MM.1S (cell line): ENCODE measurements at regions not wholly inside any gene's neighbourhood (a gene's known extent, or its start where the extent isn't known, plus 50 kb on each side); places are given as distances from the start of the nearest gene placed in this dataset.

Experiments
- DNase-seq: peaks from one replicate; pipeline ENCODE4 v3.0.0-alpha.2; 2015
- H2AFZ ChIP-seq: fragments of 300-600 bp; sonication (generic); 2 replicates; pipeline ENCODE4 v1.6.0; 2016; ENCODE audit warnings: antibody characterized with exemption, low read length
- H3F3A ChIP-seq: fragments of 300-600 bp; sonication (generic); 2 replicates; pipeline ENCODE4 v1.6.1; 2016; ENCODE audit warnings: mild to moderate bottlenecking, antibody characterized with exemption, low read length, moderate library complexity, mixed read lengths; ENCODE audit not compliant: insufficient read depth
- H3K27ac ChIP-seq: fragments of 300-600 bp; sonication (generic); 2 replicates; pipeline ENCODE4 v1.5.1; 2016; ENCODE audit warnings: mild to moderate bottlenecking, low read length
- H3K27me3 ChIP-seq: fragments of 300-600 bp; sonication (generic); replicated peaks from 2 replicates; pipeline ENCODE4 v1.6.0; 2016; ENCODE audit warnings: low read length; ENCODE audit not compliant: insufficient read depth
- H3K36me3 ChIP-seq: fragments of 300-600 bp; sonication (generic); replicated peaks from 2 replicates; pipeline ENCODE4 v1.6.1; 2016; ENCODE audit warnings: mild to moderate bottlenecking, low read length, mixed read lengths; ENCODE audit not compliant: insufficient read depth
- H3K4me1 ChIP-seq: fragments of 300-600 bp; sonication (generic); 2 replicates; pipeline ENCODE4 v1.6.1; 2016; ENCODE audit warnings: low read length, mixed read lengths
- H3K4me2 ChIP-seq: fragments of 300-600 bp; sonication (generic); 2 replicates; pipeline ENCODE4 v1.6.0; 2016; ENCODE audit warnings: low read depth, low read length
- H3K4me3 ChIP-seq: fragments of 300-600 bp; sonication (generic); 2 replicates; pipeline ENCODE4 v1.5.1; 2016; ENCODE audit warnings: low read length, mixed read lengths
- H3K79me2 ChIP-seq: fragments of 300-600 bp; sonication (generic); 2 replicates; pipeline ENCODE4 v1.6.1; 2016; ENCODE audit warnings: mixed run types, low read length, mixed read lengths
- H3K9ac ChIP-seq: fragments of 300-600 bp; sonication (generic); 2 replicates; pipeline ENCODE4 v1.6.1; 2016; ENCODE audit warnings: low read length, mixed read lengths
- H3K9me2 ChIP-seq: fragments of 300-600 bp; sonication (generic); replicated peaks from 2 replicates; pipeline ENCODE4 v1.6.1; 2016; ENCODE audit warnings: mild to moderate bottlenecking, low read length, mixed read lengths; ENCODE audit not compliant: insufficient read depth
- H3K9me3 ChIP-seq: fragments of 300-600 bp; sonication (generic); replicated peaks from 2 replicates; pipeline ENCODE4 v1.6.1; 2016; ENCODE audit warnings: mild to moderate bottlenecking, low read length, mixed read lengths; ENCODE audit not compliant: insufficient read depth
- H4K20me1 ChIP-seq: fragments of 300-600 bp; sonication (generic); 2 replicates; pipeline ENCODE4 v1.6.1; 2016; ENCODE audit warnings: mild to moderate bottlenecking, low read length, moderate library complexity, mixed read lengths; ENCODE audit not compliant: insufficient read depth
- EZH2 ChIP-seq: fragments of 300-600 bp; sonication (generic); optimal IDR thresholded peaks from 2 replicates; pipeline ENCODE3; 2017; ENCODE audit warnings: low read depth, mild to moderate bottlenecking, antibody characterized with exemption, low read length, mixed read lengths
- EZH2phosphoT487 ChIP-seq: fragments of 300-600 bp; sonication (generic); IDR thresholded peaks from 2 replicates; pipeline ENCODE4 v1.6.1; 2018; ENCODE audit warnings: antibody characterized with exemption, low read length
- TF ChIP-seq, protein P1 (sequence below): fragments of 300-600 bp; sonication (generic); IDR thresholded peaks from 2 replicates; pipeline ENCODE4 v1.5.1; 2016; ENCODE audit warnings: antibody characterized with exemption, low read length, mixed read lengths

DNA sequence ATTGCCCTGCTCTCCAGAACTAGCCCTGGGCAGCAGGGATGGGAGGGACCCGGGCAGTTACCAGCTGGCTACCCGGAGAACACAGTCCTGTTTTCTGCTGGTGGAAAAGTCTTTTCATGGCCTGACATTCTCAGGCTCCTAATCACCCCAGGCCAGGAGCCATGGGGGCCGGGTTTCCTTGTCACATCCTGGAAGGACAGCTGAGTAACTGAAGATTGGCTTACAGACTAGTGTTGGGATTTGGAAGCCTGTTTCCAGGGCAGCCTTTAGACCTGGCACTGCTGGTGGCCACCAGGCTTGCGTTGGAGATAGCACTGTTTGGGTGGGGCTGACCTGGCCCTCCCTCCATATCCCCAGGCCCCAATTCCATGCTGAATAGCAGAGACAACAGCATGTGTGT lies 349.0 kb downstream of the CTTN start:
- Histone ChIP-seq H3K4me2 (no peak overlapping the region), H3K36me3 (no peaks in the 10 kb centered on the region), H3K9me2 (no peaks in the 10 kb centered on the region), H3K9me3 (no peaks in the 10 kb centered on the region), H2AFZ (no peak overlapping the region), H3K27ac (no peak overlapping the region), H4K20me1 (no peaks in the 10 kb centered on the region), H3K27me3 (peaks cover 63% of the 10 kb centered on the region), H3K4me3 (no peak overlapping the region), H3K4me1 (no peaks in the 10 kb centered on the region), H3K9ac (no peak overlapping the region), H3K79me2 (no peaks in the 10 kb centered on the region), H3F3A (no peaks in the 10 kb centered on the region)
- TF ChIP-seq, protein P1, sequence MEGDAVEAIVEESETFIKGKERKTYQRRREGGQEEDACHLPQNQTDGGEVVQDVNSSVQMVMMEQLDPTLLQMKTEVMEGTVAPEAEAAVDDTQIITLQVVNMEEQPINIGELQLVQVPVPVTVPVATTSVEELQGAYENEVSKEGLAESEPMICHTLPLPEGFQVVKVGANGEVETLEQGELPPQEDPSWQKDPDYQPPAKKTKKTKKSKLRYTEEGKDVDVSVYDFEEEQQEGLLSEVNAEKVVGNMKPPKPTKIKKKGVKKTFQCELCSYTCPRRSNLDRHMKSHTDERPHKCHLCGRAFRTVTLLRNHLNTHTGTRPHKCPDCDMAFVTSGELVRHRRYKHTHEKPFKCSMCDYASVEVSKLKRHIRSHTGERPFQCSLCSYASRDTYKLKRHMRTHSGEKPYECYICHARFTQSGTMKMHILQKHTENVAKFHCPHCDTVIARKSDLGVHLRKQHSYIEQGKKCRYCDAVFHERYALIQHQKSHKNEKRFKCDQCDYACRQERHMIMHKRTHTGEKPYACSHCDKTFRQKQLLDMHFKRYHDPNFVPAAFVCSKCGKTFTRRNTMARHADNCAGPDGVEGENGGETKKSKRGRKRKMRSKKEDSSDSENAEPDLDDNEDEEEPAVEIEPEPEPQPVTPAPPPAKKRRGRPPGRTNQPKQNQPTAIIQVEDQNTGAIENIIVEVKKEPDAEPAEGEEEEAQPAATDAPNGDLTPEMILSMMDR, result no peak
- TF ChIP-seq EZH2phosphoT487, result no peak
- no peak for TF ChIP-seq EZH2
- no peak for DNase-seq

DNA sequence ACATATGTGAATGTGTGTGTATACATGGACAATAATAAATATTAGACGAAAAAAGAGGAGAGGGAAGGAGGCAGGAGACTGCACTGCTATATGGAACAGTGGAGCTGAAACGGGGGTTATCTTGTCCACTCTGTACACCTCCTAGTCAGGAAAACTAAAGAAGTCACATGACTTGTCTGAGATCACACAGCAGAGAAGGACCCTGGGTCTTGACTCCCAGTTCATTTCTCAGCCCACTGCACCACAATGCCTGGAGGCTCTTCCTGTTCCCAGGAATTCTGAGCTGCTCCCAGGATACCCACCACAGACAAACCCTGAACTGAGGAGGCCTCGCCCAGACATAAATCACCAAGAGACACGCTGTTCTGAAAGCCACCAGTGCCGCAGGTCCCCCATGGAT lies 349.6 kb downstream of the CTTN start:
- no peak for DNase-seq
- peaks cover 60% of the 10 kb centered on the region for H3K27me3 ChIP-seq
- no peaks in the 10 kb centered on the region for H3K79me2 ChIP-seq
- no peaks in the 10 kb centered on the region for H3K9me2 ChIP-seq
- no peaks in the 10 kb centered on the region for H3F3A ChIP-seq
- H3K4me2 ChIP-seq, result no peak overlapping the region
- H3K9ac ChIP-seq, result no peak overlapping the region
- H3K4me1 ChIP-seq, result no peaks in the 10 kb centered on the region
- no peak overlapping the region for H3K4me3 ChIP-seq
- H3K27ac ChIP-seq, result no peak overlapping the region
- H3K9me3 ChIP-seq, result no peaks in the 10 kb centered on the region
- TF ChIP-seq EZH2phosphoT487, result no peak
- no peak for TF ChIP-seq EZH2
- TF ChIP-seq, protein P1, result no peak
- no peaks in the 10 kb centered on the region for H4K20me1 ChIP-seq
- no peaks in the 10 kb centered on the region for H3K36me3 ChIP-seq
- H2AFZ ChIP-seq, result no peak overlapping the region

DNA sequence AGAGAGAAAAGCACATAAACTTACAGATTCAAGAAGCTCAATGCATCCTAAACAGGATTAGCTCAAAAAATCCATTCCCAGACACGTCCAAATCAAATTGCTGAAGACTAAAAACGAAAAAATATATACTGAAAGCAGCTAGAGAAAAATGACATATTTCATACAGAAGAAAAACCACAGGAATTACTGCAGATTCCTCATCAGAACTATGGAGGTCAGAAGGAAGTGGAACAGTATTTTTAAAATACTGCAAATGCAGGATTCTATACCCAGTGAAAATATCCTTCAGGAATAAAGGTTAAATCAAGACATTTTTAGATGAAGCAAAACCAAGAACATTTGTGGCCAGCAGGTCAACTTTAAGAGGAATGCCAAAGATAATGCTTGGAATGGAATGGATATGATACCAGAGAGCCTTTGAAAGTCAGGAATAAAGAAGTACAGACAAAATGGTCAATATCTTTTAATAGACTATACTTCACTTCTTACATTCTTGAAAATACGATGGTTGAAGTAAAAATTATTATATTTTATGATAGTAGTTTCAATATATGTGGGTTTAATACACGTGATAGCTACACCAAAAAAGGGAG lies 352.9 kb downstream of the CTTN start:
- H3K27ac ChIP-seq, result no peak overlapping the region
- H3K79me2 ChIP-seq, result no peaks in the 10 kb centered on the region
- H3K36me3 ChIP-seq, result no peaks in the 10 kb centered on the region
- H2AFZ ChIP-seq, result no peak overlapping the region
- peaks cover 54% of the 10 kb centered on the region for H3K27me3 ChIP-seq
- H3K9me3 ChIP-seq, result no peaks in the 10 kb centered on the region
- no peak for DNase-seq
- H4K20me1 ChIP-seq, result no peaks in the 10 kb centered on the region
- H3K9me2 ChIP-seq, result no peaks in the 10 kb centered on the region
- TF ChIP-seq, protein P1, result no peak
- TF ChIP-seq EZH2phosphoT487, result no peak
- no peak for TF ChIP-seq EZH2
- H3F3A ChIP-seq, result no peaks in the 10 kb centered on the region
- H3K4me2 ChIP-seq, result no peak overlapping the region
- H3K4me3 ChIP-seq, result no peak overlapping the region
- H3K9ac ChIP-seq, result no peak overlapping the region
- H3K4me1 ChIP-seq, result no peaks in the 10 kb centered on the region
